HG02759 (cell line): ENCODE measurements at regions not wholly inside any gene's neighbourhood (a gene's known extent, or its start where the extent isn't known, plus 50 kb on each side); places are given as distances from the start of the nearest gene placed in this dataset.

Source experiments
- ATAC-seq: cut with Tn5 transposase; IDR thresholded peaks from one replicate; pipeline ENCODE4 v1.9.1; 2021; ENCODE audit warnings: mild to moderate bottlenecking, moderate library complexity; ENCODE audit not compliant: unreplicated experiment

DNA sequence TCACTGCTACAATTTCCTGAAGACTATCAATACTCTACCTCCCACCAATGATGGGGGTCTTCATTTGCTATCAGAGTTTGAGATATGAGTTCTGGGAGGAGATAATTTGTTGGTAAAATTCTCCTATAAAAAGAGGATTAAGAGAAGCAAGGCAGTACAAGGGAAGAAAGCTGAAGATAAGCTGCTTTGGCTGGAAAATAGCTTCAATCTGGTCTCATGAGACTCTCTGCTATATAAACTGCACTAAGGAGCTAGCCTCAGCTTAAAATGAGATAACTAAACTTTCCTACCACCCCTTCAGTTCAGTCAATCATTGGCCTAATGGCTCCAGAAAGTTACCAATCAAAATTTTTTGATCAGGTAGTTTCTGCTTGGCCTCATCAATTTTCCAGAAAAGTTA is 2105.0 kb downstream of the ARAP2 start:
- no peak for ATAC-seq

- ATAC-seq = no peak
Measured at GRCh38 chr4:34148322-34148908, 2095.9 kb downstream of the ARAP2 start.

- no peak for ATAC-seq
Measured at GRCh38 chr4:34157547-34157946, 2086.8 kb downstream of the ARAP2 start.

DNA sequence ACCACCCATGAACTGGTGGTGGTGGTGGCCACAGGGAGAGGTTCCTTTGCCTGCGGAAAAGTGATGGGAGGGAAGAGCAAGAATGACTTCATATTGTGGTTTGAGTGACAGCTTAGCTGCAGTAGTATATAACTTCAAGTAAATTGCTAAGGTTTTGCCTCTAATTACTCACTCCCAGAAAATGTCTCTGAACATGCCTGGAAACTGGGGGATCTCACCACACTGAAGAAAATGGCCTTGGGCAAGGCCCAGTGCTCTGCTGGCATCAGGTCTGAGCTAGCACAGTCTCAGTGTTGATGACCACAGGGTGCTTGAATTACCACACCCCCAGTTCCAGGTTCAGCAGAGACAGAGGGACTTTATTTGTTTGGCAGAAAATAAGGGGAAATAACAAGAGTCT is 2085.4 kb downstream of the ARAP2 start:
- no peak for ATAC-seq

DNA sequence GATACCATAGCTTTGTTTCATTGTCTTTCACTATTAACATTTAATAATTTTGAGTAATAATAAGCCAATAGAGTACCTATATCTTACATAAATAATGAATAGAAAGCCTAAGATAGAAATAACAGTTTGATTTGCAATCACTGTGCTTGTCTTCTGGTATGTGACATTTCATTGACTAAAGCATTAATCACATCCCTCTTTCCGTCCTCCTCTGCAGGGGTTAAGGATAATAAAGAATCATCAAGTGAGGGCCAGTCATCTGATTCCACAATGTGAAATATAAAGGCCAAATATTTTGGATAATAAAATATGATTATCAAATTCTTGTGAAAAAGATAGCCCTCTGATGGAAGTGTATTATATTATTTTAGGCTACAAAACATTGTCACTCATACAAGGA is 2073.4 kb downstream of the ARAP2 start:
- ATAC-seq = no peak

- ATAC-seq = no peak
Measured at GRCh38 chr4:34176609-34177008, 2067.7 kb downstream of the ARAP2 start.

GRCh38 chr4:34178476-34178875 is 2065.8 kb downstream of the ARAP2 start:
- no peak for ATAC-seq

DNA sequence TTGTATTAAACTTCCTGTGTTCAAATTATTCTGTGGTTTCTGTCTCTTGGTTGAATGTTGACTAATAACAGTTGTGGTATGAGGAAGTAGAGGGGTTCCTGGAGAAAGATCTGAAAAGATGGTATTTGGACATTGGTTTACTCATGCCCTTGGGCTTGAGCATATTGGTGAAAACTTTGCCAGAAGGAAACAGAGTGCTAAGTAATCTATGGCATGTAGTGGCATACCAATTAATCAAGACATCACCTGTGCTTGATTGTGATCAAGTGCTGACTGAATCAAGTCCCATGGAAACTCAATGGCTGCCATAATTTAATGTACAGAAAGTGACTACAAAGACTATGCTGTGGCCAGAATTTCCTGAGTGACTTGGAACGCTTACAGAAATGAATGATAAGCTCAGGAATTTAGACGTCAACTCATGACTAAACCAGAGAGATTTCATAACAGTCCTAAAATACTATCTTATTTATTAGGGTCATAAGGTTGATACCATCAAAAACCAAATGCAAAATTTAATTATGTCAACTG is 2062.9 kb downstream of the ARAP2 start:
- ATAC-seq = no peak

DNA sequence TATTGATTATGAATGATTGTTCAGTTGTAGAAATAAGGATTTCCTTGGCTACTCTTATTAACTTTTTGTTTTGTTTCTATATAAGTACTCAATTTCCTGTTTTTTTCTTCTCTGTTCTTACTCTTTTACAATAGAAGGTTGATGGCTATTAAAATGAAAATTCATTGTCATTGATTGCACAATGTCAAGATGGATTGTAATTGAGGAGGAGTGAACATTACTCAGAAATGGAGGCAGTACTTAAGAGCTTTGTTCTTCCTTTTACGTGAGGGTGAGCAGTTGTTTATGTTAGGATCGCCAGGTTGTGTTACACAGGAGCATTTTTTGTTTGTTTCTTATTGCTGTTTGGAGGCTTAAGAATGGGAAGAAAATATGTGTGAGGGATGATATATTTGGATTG is 2062.4 kb downstream of the ARAP2 start:
- ATAC-seq = no peak

DNA sequence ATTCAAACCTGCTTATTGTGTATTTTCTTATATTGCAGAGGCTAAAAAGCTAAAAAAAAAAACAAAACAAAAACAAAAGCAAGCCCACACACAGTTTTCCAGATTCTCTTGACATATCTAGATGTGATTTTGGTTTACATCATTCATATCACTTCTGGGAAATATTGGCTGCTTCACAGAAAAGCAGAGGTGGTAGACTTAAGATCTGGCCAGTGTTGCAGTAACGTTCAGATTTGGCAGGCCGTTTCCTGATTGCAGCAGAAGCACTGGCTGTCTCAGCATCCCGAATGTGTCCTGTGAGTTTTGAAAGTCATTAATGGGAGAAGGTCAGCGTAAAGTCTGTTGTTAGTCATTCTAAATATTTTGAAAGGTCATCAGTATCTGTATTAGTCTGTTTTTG is 2062.0 kb downstream of the ARAP2 start:
- ATAC-seq = no peak

- ATAC-seq = no peak
Measured at GRCh38 chr4:34183926-34184325, 2060.4 kb downstream of the ARAP2 start.

- no peak for ATAC-seq
Measured at GRCh38 chr4:34187056-34187455, 2057.3 kb downstream of the ARAP2 start.

GRCh38 chr4:34191443-34191842 is 2052.9 kb downstream of the ARAP2 start:
- no peak for ATAC-seq

- no peak for ATAC-seq
Measured at GRCh38 chr4:34193451-34194154, 2050.7 kb downstream of the ARAP2 start.

DNA sequence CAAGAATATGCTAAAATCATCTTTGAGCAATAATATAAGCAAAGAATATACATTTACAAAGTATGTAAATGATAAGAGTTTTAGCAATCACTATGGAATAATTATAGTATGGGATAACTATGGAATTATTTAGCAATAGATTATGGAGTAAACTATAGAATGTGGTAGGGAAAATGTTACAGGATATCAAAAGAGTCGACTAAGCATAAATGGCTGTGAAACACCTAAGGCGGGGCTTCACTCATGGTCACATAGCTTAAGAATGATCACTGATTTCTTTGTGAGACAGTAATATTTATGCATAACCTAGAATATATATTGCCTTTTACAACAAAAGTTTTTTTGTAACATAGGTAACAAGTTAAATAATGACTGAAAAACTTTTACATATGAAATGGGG is 2049.7 kb downstream of the ARAP2 start:
- no peak for ATAC-seq

DNA sequence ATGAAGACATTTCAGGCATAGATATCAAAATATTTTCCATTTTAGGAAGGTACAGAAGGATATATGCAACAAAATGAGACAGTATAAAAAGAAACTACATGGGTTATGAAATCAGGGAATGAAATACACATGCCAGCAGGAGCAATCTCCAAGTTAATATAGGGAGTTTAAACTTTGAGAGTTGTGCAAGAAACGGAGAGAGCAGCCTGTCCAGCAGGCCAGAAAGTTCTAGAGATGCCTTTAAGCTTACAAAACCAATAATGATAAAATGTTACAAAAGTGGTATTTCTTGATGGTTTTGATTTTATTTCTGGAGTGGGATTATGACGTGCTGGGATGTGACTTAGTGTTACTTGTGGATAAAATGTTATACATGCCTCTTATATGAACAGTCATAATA is 2047.9 kb downstream of the ARAP2 start:
- ATAC-seq = no peak

DNA sequence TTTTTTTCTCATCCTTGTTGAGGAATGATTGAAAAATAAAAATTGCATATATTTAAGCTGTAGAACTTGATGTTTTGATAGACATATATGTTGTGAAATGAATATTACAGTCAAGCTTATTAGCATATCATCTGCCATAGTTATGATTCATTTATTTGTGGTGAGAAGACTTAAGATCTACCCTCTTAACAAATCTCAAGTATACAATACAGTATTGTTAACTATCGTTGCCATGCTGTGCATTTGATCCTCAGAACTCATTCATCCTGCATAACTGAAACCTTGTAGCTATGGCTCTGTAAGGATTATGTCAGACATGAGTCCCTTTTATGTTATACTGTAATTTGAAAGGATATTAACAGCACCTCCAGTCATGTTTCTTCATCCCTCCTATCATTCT is 2045.3 kb downstream of the ARAP2 start:
- no peak for ATAC-seq

DNA sequence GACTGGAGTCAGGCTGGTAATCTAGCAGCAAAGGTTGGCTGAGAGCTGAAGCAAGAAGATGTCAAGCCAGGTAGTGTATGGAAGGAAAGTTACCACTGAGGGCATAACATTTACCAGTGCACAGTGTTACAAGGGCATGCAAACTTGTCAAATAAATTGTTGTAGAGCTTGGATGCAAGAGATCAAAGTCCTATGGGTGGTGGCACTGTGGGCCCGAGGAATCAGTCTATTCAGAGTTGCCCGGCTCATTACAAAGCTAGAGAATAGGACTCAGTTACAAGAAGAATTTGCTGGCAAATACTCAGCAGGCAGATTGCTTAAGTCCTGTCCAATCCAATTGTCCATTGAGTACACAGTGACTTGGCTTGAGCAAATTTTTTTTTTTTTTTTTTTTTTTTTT is 2043.8 kb downstream of the ARAP2 start:
- no peak for ATAC-seq

DNA sequence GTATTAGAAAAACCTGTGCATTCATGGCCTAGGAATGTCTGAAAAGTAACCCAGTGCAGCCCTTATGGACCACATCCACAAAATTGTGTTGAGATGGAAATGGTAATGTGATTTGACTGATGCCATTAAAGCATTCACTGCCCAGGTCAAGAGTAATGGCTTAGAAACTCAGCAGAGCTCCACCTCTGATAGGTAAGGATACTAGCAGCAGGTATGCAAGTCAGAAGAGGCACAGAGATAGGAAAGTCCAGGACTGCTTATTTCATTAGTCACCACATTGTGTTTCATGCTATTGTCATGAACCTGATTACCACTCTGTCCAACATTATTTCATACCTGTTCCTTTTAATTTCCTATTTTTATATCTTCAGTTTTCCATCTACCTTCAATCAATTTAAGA is 2042.2 kb downstream of the ARAP2 start:
- no peak for ATAC-seq

GRCh38 chr4:34220601-34221000 is 2023.7 kb downstream of the ARAP2 start:
- ATAC-seq = no peak

- ATAC-seq = no peak
Measured at GRCh38 chr4:34221986-34222385, 2022.3 kb downstream of the ARAP2 start.

- ATAC-seq = no peak
Measured at GRCh38 chr4:34236118-34236517, 2008.2 kb downstream of the ARAP2 start.

- no peak for ATAC-seq
Measured at GRCh38 chr4:34245276-34245675, 1999.0 kb downstream of the ARAP2 start.
